Inflammatory macrophage treated with lipopolysaccharide for 4 hours (primary cell): ENCODE measurements at regions not wholly inside any gene's neighbourhood (a gene's known extent, or its start where the extent isn't known, plus 50 kb on each side); places are given as distances from the start of the nearest gene placed in this dataset.

Experiments used
- DNase-seq: peaks from one replicate; pipeline ENCODE4 v3.0.0-alpha.2; 2020

GRCh38 chr12:97097734-97098133, 190.7 kb downstream of the NEDD1 start:
- DNase-seq = no peak

GRCh38 chr12:97109441-97109840, 202.4 kb downstream of the NEDD1 start:
- DNase-seq = no peak

DNA sequence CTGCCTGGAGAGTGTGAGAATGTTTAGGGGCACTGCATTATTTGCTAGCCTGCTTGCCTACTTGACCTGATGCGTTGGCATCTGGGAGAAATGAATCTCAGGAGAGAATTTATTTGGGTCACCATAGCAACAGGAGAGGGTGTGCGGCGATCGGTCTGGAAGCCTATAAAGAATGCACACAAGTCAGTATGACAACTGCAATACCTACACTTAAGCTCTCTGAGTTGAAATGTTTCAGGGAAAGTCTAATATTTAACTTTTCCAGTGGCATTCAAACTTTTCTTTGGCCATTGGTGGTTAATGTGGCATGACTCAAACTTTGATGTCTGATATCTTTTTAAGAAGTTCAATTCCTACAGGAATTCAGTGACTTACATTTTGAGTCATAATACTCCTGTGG, 205.1 kb downstream of the NEDD1 start:
- DNase-seq = no peak

DNA sequence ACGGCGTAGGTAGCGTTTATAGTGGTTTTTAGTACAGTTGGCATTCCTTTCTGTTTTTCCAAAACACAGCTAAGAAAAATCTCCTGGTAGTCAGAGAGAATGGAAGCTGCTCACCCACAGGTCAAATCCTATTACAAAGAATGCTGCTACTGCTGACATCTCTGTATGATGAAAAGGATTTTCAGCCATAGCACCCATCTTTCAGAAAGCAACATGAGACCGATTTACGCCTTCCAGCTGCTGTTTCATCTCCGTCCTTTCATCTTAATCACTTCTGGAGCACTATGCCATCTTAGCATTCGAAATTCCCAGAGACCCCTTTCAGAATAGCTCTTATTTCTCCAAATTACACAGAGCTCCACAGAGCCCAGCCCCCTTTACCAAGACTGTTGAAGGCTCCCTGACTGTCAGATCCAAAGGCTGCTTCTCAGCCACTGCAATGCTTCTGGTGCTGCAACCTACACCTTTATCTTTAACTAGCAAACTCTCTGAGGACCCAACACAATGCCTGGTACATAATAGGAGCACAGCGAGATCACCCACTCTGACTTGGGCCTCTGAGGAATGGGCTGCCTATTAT, 211.8 kb downstream of the NEDD1 start:
- DNase-seq = no peak

DNA sequence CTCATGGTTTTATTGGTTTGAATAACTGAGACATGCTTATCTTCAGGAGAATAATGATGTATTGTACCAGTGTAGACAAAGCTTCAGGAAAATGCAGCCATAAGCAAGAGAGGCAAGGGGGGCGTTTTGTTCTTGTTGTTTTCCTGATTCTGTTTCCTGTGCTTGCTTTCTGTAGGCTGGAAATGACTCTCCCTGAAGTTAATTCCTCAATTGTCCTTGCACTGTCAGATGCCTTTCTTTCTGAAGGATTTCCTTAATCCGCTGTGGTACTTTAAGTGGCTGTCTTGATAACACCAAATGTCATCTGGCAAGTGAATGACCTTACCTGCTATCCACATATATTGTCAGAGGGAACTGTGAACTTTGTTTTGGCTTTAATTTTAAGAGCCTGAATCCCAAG, 220.0 kb downstream of the NEDD1 start:
- no peak for DNase-seq

- DNase-seq = no peak
Measured at GRCh38 chr12:97131220-97131981, 224.3 kb downstream of the NEDD1 start.

- no peak for DNase-seq
Measured at GRCh38 chr12:97132270-97132669, 225.2 kb downstream of the NEDD1 start.

DNA sequence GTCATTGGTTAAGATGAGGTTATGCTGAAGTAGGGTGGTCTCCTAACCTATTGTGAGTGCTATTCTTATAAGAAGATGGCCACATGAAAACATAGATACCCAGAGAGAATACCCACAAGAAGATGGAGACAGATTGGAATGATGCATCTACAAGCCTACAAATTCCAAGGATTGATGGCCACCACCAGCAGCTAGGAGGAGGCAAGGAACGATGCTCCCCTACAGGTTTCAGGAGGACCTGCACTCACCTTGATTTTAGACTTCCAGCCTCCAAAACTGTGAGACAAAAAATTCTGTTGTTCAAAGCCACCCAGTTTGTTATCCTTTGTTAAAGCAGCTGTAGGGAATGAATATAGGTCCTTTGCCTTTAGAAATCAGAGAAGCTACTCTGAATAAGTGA, 227.4 kb downstream of the NEDD1 start:
- no peak for DNase-seq

DNA sequence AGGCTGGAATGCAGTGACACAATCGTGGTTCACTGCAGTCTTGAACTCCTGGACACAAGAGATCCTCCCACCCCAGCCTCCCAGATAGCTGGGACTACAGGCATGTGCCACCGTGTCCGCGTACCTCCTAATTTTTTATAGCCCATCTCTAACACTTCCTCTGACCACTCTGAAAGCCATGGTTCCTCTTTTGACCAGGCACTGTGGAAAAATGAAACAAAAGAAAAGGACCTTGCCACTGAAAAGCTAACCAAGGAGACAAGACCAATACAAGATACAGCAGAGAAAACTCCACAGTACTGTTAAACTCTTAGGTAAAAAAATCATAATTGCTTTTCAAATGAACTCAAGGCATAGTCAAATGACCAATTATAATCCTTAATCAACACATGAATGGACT, 233.3 kb downstream of the NEDD1 start:
- DNase-seq = no peak

DNA sequence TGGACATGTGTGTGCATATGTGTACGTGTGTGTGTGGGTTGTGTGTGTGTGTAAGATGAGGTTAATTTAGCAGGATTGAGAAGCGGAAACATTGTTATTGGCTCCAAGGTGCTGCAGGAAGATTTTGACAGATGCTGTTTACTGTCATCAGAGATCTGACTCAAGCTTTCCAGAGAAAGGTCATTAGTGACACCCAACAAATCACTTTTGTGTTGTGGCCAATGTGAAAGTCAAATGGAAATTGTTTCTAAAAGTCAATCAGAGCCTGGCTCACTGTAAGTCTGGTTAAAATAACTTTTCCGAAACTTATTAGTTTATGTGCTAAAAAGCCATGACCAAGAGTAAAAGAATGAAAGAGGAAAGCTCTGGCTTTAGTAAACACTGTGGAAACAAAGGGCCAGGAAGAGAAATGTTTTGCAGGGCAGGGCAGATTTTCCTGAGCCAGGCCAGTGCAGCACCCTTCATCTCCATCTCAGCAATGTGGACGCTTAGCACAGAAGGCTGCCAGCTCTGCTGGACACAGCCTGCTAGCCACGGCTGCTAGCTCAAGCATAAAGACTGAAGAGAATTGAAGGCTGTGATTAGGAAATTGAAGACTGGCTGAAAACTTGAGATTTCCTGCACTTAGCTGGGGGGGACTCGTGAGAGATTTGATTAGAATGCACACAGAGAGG, 235.8 kb downstream of the NEDD1 start:
- no peak for DNase-seq

DNA sequence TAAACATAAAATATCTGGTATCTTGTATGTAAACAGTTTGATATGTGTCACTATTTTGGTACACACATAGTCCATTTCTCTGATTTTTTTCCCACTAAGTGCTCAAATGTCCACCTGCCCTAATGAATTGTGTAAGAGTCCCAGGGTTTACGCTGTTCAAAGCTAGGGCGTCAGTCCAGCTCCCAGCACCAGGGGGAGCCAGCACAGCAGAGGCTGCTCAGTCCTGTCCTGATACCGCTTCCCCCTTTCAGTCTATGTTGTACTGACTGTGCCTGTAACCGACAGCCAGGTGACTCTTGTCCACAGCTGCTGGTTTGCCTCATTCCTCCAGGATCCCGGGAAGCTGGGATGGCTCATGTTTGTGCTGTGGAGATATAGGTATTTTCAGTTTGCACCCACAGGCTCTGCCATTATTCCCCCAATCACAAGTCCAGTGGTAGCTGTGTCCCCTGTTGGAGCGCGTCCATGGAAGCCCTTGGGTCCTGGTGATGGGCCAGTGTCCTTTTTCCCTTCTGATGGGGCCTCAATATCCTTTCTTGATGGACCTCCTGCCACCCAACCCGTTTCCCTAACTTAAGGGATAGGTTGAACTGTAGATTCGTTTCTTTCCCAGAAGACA, 242.0 kb downstream of the NEDD1 start:
- peak; percentile 66 for DNase-seq

DNA sequence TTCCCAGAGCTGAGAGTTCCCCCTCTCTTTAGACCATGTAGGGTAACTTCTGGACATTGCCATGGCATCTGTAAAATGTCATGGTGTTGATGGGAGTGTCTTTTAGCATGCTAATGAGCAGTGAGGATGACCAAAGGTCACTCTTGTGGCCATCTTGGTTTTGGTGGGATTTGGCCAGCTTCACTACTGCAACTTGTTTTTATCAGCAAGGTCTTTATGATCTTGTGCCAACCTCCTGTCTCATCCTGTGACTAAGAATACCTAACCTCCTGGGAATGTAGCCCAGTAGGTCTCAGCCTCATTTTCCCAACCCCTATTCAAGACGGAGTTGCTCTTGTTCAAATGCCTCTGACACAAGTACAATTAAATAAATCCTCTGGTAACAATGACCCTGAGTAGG, 244.4 kb downstream of the NEDD1 start:
- DNase-seq = no peak

GRCh38 chr12:97159377-97159776, 252.3 kb downstream of the NEDD1 start:
- DNase-seq = no peak

GRCh38 chr12:97160277-97160676, 253.2 kb downstream of the NEDD1 start:
- no peak for DNase-seq

GRCh38 chr12:97162173-97162572, 255.1 kb downstream of the NEDD1 start:
- DNase-seq = no peak

GRCh38 chr12:97164936-97165335, 257.9 kb downstream of the NEDD1 start:
- no peak for DNase-seq

DNA sequence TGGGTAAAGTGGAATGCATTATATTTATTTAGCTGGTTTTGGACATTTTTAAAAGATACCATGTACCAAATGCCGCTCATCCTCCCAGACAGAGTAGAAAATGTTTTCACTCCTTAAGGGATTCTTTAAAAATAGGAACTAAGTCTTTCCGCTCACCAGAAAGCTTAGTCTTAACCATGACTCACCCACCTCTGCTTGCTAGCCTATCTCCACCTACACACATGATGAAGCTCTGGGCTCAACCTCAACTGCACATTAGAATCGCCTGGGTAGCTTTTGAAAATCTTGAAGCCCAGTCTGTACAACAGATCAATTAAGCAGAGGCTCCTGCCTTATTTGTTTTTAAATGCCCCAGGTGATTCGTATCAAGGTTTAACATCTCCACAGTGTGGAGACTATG, 260.5 kb downstream of the NEDD1 start:
- peak; percentile 2 for DNase-seq

- DNase-seq = no peak
Measured at GRCh38 chr12:97168804-97169203, 261.7 kb downstream of the NEDD1 start.

DNA sequence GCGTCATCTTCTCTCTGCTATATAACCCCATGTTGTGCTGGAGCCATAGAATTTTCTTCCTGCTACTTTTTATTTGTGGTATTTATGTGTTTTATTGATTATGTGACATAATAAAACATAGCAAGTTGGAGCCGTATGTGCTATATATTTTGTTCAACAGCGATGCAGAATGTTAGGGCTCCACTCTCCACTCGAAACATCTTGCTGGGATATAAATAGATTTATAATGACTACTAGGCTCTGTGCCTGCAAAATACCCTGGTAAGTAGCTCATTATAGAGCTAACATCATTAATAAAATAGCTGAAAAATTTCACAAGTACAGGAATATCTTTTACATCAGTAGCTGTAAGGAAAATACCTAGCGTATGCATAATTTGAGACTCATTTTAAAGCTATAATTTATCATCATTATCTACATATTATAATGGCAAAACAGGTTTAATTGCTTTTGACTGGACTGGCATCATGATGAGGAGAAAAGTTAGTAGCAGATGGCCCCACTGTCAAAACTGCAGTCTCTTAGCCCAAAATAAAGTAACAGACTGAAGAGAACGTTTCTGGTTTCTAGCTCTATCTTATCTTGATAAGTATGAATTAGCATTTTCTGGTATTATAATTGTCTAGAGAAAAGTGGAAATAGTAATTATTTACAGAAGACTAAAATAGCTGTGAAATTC, 263.0 kb downstream of the NEDD1 start:
- DNase-seq = no peak

GRCh38 chr12:97173688-97174410, 266.8 kb downstream of the NEDD1 start:
- no peak for DNase-seq

- no peak for DNase-seq
Measured at GRCh38 chr12:97177481-97177880, 270.4 kb downstream of the NEDD1 start.

DNA sequence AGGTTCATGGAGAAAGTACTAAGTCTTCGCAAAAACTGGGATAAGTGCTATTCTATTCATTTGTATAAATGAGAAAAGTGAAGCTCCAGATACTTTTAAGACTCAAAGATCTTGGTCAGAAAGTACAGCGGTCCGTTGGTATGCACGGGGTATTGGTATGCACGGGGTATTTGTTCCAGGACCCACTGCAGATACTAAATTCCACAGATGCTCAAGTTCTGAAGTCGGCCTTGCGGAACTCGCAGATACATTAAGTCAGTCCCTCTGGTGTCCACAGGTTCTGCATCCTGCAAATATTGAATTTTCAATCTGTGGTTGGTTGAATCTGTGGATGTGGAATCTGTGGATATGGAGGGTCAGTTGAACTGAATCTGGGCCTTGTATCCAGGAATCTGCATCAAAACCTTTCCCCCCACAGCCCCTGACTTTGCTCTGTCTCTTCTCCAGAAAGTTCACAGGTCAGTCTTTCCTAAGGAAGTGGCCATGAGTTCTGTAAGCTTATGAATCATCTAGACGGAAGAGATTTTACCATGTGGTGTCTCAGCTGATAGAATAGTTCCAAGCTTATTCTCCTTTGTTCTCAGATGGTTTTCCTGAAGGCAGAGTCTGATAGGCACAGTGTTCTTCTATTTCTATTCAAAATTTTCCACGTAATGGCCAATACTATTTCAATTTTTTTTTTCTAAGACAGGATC, 274.7 kb downstream of the NEDD1 start:
- no peak for DNase-seq
